NT2/D1 (cell line): ENCODE measurements at regions not wholly inside any gene's neighbourhood (a gene's known extent, or its start where the extent isn't known, plus 50 kb on each side); places are given as distances from the start of the nearest gene placed in this dataset.

Source experiments
- DNase-seq: peaks from one replicate; pipeline ENCODE4 v3.0.0-alpha.2; 2011; ENCODE audit warnings: low read depth, low spot score
- H3K27me3 ChIP-seq: 2 replicates; pipeline ENCODE4 v1.6.0; 2011; ENCODE audit warnings: mild to moderate bottlenecking; ENCODE audit not compliant: insufficient read length, insufficient read depth
- H3K36me3 ChIP-seq: 2 replicates; pipeline ENCODE4 v1.6.1; 2011; ENCODE audit warnings: mild to moderate bottlenecking, low read length, mixed read lengths; ENCODE audit not compliant: insufficient read depth, insufficient read length
- H3K4me1 ChIP-seq: 2 replicates; pipeline ENCODE4 v1.5.1; 2011; ENCODE audit not compliant: insufficient read depth, insufficient read length
- H3K4me3 ChIP-seq: 2 replicates; pipeline ENCODE4 v1.5.1; 2011; ENCODE audit warnings: low read depth; ENCODE audit not compliant: insufficient read length
- H3K9ac ChIP-seq: 2 replicates; pipeline ENCODE4 v1.6.0; 2011; ENCODE audit warnings: low read depth; ENCODE audit not compliant: insufficient read length
- H3K9me3 ChIP-seq: 2 replicates; pipeline ENCODE4 v1.5.1; 2011; ENCODE audit warnings: mild to moderate bottlenecking, low read length; ENCODE audit not compliant: insufficient read depth
- SUZ12 ChIP-seq: IDR thresholded peaks from 2 replicates; pipeline ENCODE4 v1.6.1; 2011; ENCODE audit not compliant: insufficient read length, insufficient read depth; ENCODE audit errors: extremely low read depth
- YY1 ChIP-seq: IDR thresholded peaks from 2 replicates; pipeline ENCODE4 v1.6.1; 2011; ENCODE audit not compliant: insufficient read length, insufficient read depth
- ZNF274 ChIP-seq: IDR thresholded peaks from 2 replicates; pipeline ENCODE4 v1.6.1; 2011; ENCODE audit warnings: mild to moderate bottlenecking, low read depth, low read length

GRCh38 chr1:14439015-14439414 is 159.5 kb upstream of the KAZN start:
- H3K4me3 ChIP-seq: no peak overlapping the region
- TF ChIP-seq ZNF274: no peak
- no peak for TF ChIP-seq SUZ12
- TF ChIP-seq YY1: no peak
- H3K27me3 ChIP-seq: peaks cover 4% of the 10 kb centered on the region
- H3K9me3 ChIP-seq: no peaks in the 10 kb centered on the region
- H3K36me3 ChIP-seq: no peaks in the 10 kb centered on the region
- no peak for DNase-seq
- no peaks in the 10 kb centered on the region for H3K4me1 ChIP-seq
- H3K9ac ChIP-seq: no peak overlapping the region

DNA sequence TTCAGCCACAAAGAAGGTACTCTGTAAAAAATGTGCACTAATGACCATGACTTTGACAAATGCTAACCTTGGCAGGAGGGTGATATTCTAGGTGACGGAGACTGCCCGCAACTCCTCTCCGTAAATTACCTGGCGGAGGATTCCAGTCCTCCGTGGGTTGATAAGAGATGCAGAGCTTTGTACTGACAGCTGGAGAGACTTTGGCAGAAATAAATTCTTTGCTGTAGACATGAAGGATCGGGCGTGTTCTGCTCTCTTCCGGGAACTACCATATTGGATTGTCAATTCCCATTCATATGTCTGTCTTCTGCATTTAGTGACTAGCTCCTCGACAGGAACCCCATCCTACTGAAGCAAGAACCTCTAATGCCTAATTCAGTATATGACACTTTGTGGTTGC is 158.3 kb upstream of the KAZN start:
- Histone ChIP-seq H3K36me3 (no peaks in the 10 kb centered on the region), H3K9ac (no peak overlapping the region), H3K9me3 (no peaks in the 10 kb centered on the region), H3K4me3 (no peak overlapping the region), H3K4me1 (no peaks in the 10 kb centered on the region), H3K27me3 (peaks cover 4% of the 10 kb centered on the region)
- DNase-seq: no peak
- no peak for TF ChIP-seq YY1
- no peak for TF ChIP-seq ZNF274
- no peak for TF ChIP-seq SUZ12

- no peak for DNase-seq
- H3K9ac ChIP-seq: no peak overlapping the region
- TF ChIP-seq SUZ12 (no peak), ZNF274 (no peak), YY1 (no peak)
- H3K36me3 ChIP-seq: no peaks in the 10 kb centered on the region
- H3K9me3 ChIP-seq: no peaks in the 10 kb centered on the region
- H3K4me1 ChIP-seq: no peaks in the 10 kb centered on the region
- H3K27me3 ChIP-seq: peaks cover 4% of the 10 kb centered on the region
- no peak overlapping the region for H3K4me3 ChIP-seq
These were observed 157.8 kb upstream of the KAZN start for GRCh38 chr1:14440731-14441130.

- DNase-seq: no peak
- TF ChIP-seq SUZ12: no peak
- TF ChIP-seq YY1: no peak
- no peak for TF ChIP-seq ZNF274
- no peak overlapping the region for H3K4me3 ChIP-seq
- no peaks in the 10 kb centered on the region for H3K9me3 ChIP-seq
- no peak overlapping the region for H3K9ac ChIP-seq
- peaks cover 4% of the 10 kb centered on the region for H3K27me3 ChIP-seq
- no peaks in the 10 kb centered on the region for H3K4me1 ChIP-seq
- H3K36me3 ChIP-seq: no peaks in the 10 kb centered on the region
These were observed 157.2 kb upstream of the KAZN start for GRCh38 chr1:14441302-14441741.

DNA sequence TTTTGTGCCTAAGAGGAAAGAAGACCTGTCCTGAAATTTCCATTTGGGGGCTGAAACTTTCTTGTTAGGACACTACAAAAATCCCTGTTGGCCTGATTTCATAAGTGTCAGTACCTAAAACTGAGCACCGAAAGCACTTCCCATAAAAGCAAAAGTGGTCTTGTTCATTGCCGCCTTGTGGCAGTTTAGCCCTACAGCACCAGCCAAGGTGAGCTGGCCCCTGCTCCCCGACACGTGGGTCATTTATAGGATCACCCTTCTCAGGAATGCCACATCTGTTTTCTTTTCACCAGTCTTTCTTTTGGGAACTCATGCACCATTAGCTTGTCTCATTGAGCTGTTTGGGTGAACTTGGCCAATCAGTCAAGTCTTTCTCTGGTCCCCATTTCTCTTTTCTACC is 155.8 kb upstream of the KAZN start:
- H3K4me3 ChIP-seq: no peak overlapping the region
- H3K27me3 ChIP-seq: no peaks in the 10 kb centered on the region
- TF ChIP-seq ZNF274: no peak
- DNase-seq: no peak
- no peaks in the 10 kb centered on the region for H3K4me1 ChIP-seq
- no peak overlapping the region for H3K9ac ChIP-seq
- H3K9me3 ChIP-seq: no peaks in the 10 kb centered on the region
- H3K36me3 ChIP-seq: no peaks in the 10 kb centered on the region

DNA sequence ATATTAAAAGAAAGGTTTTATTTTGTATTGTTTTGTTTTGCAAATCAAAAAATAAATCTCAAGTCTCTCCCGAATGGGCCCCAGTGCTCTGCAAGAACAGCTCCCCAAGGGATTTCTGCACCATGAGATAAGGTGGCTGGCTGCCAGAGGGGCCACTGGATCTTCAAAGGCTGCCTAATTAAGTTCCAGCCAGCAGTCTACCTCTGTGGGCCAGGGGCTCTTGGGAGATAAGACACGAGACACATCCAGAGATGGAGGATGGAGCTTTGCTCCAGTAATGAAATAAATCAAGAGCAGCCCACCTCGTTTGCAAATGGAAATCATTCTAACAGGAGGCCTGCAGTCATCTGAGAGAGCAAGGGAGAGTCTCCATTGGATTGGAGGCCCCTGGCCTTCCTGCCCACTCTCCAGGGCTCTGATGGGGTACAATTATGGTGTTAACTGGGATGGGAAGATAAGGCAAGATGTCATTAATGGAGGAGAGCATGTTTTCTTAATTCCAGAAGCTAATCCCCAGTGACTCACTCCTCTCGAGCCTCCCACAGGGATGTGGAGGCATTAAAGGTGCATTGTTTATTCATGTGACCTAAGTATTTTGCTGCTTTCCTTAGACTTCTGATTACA is 155.2 kb upstream of the KAZN start:
- Histone ChIP-seq H3K4me3 (no peak overlapping the region), H3K27me3 (no peaks in the 10 kb centered on the region), H3K4me1 (no peaks in the 10 kb centered on the region), H3K36me3 (no peaks in the 10 kb centered on the region), H3K9ac (no peak overlapping the region), H3K9me3 (no peaks in the 10 kb centered on the region)
- DNase-seq: no peak
- no peak for TF ChIP-seq ZNF274
- no peak for TF ChIP-seq SUZ12
- TF ChIP-seq YY1: no peak

GRCh38 chr1:14451217-14451616 is 147.3 kb upstream of the KAZN start:
- peaks cover 8% of the 10 kb centered on the region for H3K27me3 ChIP-seq
- TF ChIP-seq SUZ12 (no peak), ZNF274 (no peak), YY1 (no peak)
- no peaks in the 10 kb centered on the region for H3K4me1 ChIP-seq
- H3K9me3 ChIP-seq: no peaks in the 10 kb centered on the region
- no peak for DNase-seq
- H3K36me3 ChIP-seq: no peaks in the 10 kb centered on the region
- H3K4me3 ChIP-seq: no peak overlapping the region
- no peak overlapping the region for H3K9ac ChIP-seq
